ENCODE measurements at regions not wholly inside any gene's neighbourhood (a gene's known extent, or its start where the extent isn't known, plus 50 kb on each side); places are given as distances from the start of the nearest gene placed in this dataset.

DNA sequence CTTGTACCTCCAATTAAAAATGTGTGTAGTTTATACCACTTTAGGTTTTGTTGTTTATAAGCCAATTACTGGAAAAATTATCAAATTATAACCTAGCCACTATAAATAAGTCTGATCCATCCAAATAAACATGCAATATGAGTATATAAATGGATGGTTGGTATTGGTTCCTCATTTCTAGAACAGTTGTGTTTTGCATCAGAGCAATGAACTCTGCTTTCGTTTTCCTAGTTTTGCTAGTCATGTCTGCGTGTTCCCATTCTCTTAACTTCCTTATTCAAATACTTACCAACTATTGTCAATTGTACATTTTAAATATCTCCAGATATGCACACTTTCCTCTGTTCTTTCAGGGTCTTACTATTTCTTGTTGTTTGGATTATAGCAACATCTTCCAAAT, 641.7 kb downstream of the NR4A2 start:
- DNase-seq (ENCODE audit: low read depth in 2 of 2), result no peak

- DNase-seq (ENCODE audit: low read depth in 2 of 2), result no peak
Measured at GRCh38 chr2:155689791-155690190, 642.7 kb downstream of the NR4A2 start.

DNA sequence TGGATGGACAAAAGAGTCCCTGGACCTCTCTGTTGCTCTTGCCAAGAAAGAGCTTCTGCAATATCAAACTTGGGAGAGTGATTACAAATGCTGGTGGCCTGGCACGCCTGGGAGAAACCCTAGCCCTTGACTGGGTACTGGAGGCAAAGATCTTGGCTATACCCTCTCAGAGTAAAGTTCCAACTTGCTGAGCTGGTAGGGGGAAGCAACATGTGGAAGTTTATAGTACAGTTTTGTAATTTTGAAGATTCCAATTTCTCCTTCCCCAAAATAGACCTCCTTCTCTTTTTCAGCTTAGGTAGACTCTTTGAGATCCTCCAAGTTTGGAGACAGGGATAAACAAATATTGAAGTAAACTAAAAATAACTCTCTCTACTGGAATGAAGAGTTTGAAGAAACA, 645.3 kb downstream of the NR4A2 start:
- DNase-seq (ENCODE audit: low read depth in 2 of 2), result no peak

- DNase-seq (ENCODE audit: low read depth in 2 of 2), result no peak
Measured at GRCh38 chr2:155679647-155680046, 652.9 kb downstream of the NR4A2 start.

DNA sequence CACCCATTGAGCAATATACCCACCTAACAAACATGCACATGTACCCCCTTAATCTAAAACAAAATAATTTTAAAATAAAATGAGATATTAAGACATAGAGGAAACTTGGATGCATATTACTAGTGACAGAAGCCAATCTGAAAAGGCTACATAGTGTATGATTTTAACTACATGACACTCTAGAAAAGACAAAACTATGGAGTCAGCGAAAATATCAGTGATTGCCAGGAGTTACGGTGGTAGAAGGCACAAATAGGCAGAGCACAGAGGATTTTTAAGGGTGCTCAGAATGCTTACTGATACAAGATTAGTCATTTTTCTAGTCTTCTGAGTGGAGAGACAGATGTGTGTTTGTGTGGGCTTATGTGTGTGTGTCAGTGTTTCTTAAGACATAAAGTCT, 656.6 kb downstream of the NR4A2 start:
- no peak for DNase-seq (ENCODE audit: low read depth in 2 of 2)

DNA sequence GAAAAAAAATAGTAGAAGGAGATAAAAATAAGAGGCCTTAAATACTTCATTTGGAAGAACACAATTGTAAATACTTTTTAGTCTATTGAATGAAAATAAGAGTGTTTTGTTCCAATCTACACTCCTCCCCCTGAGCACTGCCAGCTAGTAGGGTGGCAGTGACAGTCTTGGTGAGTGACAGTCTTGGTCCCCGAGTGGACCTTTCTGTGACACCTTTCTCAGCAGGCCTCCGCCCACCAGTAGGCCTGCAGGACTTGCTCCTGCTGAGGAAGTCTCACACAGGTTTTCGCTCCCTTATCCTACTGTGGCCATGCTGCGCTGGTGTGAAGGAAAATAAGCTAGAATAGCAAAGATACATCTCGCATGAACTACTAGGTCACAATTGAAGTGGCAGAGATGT, 666.8 kb downstream of the NR4A2 start:
- no peak for DNase-seq (ENCODE audit: low read depth in 2 of 2)

- DNase-seq (ENCODE audit: low read depth in 2 of 2), result no peak
Measured at GRCh38 chr2:155663265-155663664, 669.3 kb downstream of the NR4A2 start.

DNA sequence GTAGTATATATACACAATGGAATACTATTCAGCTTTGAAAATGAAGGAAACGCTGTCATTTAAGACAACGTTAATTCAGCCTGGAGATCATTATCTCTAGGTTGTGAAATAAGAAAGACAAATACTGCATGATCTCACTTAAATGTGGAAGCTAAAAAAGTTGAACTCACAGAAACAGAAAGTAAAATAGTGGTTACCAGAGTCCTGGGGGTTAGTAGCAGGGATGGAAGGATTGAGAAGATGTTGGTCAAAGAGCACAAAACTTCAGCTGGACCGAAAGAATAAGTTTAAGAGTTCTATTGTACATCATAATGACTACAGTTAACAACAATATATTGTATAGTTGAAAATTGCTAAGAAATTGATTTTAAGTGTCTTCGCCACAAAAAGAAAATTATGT, 670.3 kb downstream of the NR4A2 start:
- no peak for DNase-seq (ENCODE audit: low read depth in 2 of 2)

GRCh38 chr2:155653176-155653575, 679.3 kb downstream of the NR4A2 start:
- DNase-seq (ENCODE audit: low read depth in 2 of 2), result no peak

GRCh38 chr2:155651851-155652250, 680.7 kb downstream of the NR4A2 start:
- no peak for DNase-seq (ENCODE audit: low read depth in 2 of 2)

DNA sequence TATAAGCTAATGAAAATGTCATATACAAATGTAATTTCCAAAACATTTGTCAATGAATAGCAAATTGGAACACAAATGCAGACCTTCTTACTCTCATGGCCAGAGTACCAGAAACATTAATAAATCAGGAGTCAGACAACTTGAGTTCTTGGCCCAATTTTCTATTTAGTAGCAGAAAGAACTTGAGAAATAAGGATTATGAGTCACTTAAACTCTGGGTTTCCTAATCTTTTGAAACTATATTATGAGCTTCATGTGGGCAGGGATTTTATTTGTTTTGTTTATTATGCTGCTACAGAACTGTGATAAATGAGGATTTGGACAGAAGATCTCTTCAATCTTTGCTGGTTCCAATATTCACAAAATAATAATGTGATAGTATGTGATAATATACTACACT, 686.7 kb downstream of the NR4A2 start:
- DNase-seq (ENCODE audit: low read depth in 2 of 2), result no peak

GRCh38 chr2:155643056-155643775, 689.3 kb downstream of the NR4A2 start:
- no peak for DNase-seq (ENCODE audit: low read depth in 2 of 2)

DNA sequence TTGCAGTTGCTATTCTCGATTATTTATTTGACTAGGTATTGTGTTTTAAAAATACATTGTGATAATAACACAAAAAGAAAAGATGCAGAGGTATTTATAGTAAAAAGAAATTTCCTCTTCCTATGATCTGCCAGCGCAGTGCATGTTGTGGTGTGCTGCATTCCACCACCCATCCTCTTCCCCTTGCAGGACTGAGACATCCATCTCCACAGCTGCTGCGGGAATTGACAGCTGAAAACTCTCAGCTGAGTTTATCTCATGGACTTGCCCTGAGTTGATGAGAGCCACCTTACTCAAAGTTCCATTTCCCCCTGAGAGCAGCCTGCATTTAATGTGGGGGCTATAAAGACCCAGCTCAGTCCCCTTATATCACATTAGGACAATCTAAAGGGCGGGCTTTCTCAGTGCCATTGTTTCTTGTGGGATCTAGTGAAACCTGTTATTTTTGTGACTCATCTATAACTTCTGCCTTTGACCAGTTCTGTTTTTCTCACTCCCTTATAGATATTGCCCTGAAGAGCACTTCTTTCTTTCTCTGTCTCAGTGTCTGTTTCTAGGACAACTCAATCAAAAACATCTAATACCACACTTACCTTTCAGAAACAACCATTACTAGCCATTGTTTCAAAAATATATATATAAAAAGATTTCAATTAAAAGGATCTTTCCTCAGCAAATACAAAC, 698.5 kb downstream of the NR4A2 start:
- DNase-seq (ENCODE audit: low read depth in 2 of 2), result no peak

- no peak for DNase-seq (ENCODE audit: low read depth in 2 of 2)
Measured at GRCh38 chr2:155633060-155633839, 699.3 kb downstream of the NR4A2 start.

- DNase-seq (ENCODE audit: low read depth in 2 of 2), result no peak
Measured at GRCh38 chr2:155630760-155631159, 701.8 kb downstream of the NR4A2 start.

- no peak for DNase-seq (ENCODE audit: low read depth in 2 of 2)
Measured at GRCh38 chr2:155622443-155622842, 710.1 kb downstream of the NR4A2 start.

DNA sequence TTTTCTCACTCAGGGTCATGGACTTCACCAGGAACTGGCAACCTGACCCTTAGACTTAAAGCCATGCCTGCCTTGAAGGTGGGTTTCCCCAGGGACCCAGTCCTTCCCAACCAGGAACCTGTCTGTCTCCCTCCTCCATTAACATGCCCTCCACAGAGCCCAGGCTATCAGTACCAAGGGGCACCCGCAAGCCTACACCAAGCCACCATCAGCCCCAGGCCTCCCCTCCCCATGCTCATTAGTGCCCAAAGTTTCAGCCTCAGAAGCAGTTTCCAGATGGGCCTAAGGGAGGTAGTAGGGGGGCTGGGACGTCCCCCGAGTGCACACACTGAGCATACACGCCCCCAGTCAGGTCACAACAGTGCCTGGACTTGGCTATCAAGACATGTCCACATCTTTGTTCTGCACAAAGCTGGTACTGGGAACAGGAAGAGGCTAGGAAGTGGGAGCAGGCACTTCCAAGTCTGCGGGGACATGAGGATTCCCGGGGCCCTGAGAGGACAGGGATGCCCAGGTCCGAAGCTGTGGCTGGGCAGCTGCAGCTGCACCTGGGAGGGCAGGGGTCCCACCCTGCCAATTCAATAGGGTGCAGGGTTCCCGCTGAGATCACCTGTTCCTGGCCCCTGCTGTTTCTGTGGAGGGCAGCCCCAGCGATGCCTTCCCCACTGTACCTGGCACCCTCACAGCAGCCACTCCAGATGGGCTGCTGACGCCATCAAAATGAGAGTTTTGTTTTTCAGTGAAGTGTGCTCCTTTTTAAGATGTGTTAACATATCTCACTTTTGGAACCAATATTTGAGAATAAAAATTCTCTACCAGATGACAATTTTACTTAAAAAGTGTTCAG, 731.4 kb downstream of the NR4A2 start:
- no peak for DNase-seq (ENCODE audit: low read depth in 2 of 2)

DNA sequence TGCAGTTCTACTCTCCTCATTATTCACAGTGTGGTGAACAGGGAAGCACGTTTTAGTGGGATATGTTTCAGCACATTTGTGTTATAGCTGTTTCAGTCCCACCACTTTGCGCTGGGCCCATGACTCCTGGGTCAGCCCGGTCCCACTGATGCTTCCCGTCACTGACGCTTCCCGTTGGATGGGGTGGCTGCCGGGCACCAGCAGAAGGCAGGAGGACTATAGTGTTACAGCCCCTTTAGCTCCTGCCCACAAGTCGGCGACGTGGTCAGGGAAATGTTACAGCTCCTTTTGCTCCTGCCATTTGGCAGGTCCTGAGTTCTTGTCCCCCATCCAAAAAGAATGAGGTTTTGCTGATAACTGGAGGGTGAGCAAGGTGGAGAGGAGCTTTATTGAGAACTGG, 732.2 kb downstream of the NR4A2 start:
- DNase-seq (ENCODE audit: low read depth in 2 of 2), result no peak

DNA sequence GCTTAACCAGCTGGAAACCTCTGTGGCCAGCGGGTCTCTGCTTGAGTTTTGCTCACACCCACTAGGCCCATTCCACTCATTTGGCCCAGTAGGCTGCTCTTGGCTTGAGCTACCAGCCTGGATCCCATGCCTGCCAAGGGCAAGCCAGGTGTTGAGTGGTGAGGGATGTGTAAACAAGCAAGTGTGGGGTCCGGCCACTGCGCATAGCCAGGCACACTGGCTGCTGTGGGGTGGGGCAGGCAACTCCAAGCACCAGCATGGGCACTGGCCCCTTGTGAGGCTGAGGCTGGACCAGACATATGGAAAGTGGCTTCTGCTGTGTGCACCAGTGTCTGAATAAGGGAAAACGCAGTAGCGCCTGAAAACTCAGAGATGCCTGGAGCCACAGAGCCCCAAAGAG, 732.7 kb downstream of the NR4A2 start:
- DNase-seq (ENCODE audit: low read depth in 2 of 2), result no peak

- no peak for DNase-seq (ENCODE audit: low read depth in 2 of 2)
Measured at GRCh38 chr2:155583674-155584195, 748.8 kb downstream of the NR4A2 start.

- no peak for DNase-seq (ENCODE audit: low read depth in 2 of 2)
Measured at GRCh38 chr2:155574941-155575340, 757.6 kb downstream of the NR4A2 start.

Data from dermis microvascular lymphatic vessel endothelial cell (primary cell).